Activated naive CD4-positive, alpha-beta T cell treated with anti-CD3 and anti-CD28 coated beads, Interleukin-2, amount 50 U/mL, for 72 hours (primary cell): ENCODE measurements at regions not wholly inside any gene's neighbourhood (a gene's known extent, or its start where the extent isn't known, plus 50 kb on each side); places are given as distances from the start of the nearest gene placed in this dataset.

Experiments used
- ATAC-seq, 2 donors: fragments of 150-1000 bp; cut with Tn5 transposase; 2 replicates each; pipeline ENCODE4 v1.10.0; 2021; ENCODE audit warnings: mild to moderate bottlenecking in 2 of 2, moderate library complexity in 2 of 2
- DNase-seq, 2 donors: peaks; one replicate each; pipeline ENCODE4 v3.0.0; 2021 to 2022; ENCODE audit warnings: low spot score in 2 of 2
- H3K27ac Mint-ChIP-seq, 2 donors: one replicate each; pipeline ENCODE4 v1.8.0; 2022; ENCODE audit warnings: mild to moderate bottlenecking in 2 of 2, mixed read lengths in 2 of 2
- H3K36me3 Mint-ChIP-seq, 2 donors: one replicate each; pipeline ENCODE4 v1.8.0; 2022; ENCODE audit warnings: mixed read lengths in 2 of 2
- H3K9me3 Mint-ChIP-seq, 2 donors: one replicate each; pipeline ENCODE4 v1.8.0; 2022; ENCODE audit warnings: mixed read lengths in 2 of 2

- no peak for ATAC-seq
- H3K27ac Mint-ChIP-seq, result no peak overlapping the region
- H3K9me3 Mint-ChIP-seq, result peaks cover 4 to 10% of the 10 kb centered on the region in 2 donors
- H3K36me3 Mint-ChIP-seq, result peaks cover 0 to 8% of the 10 kb centered on the region in 2 donors
- DNase-seq, result no peak
Observed at GRCh38 chr2:34373586-34374233, 774.6 kb upstream of the FAM98A start.

- H3K9me3 Mint-ChIP-seq, result peaks cover 4 to 10% of the 10 kb centered on the region in 2 donors
- H3K36me3 Mint-ChIP-seq, result peaks cover 0 to 8% of the 10 kb centered on the region in 2 donors
- ATAC-seq (no peak), DNase-seq (no peak)
- no peak overlapping the region for H3K27ac Mint-ChIP-seq
Observed at GRCh38 chr2:34372967-34373366, 773.9 kb upstream of the FAM98A start.

GRCh38 chr2:34371711-34372110, 772.6 kb upstream of the FAM98A start:
- peaks cover 0 to 1% of the 10 kb centered on the region in 2 donors for H3K36me3 Mint-ChIP-seq
- DNase-seq (no peak), ATAC-seq (no peak)
- peaks cover 0 to 3% of the 10 kb centered on the region in 2 donors for H3K9me3 Mint-ChIP-seq
- no peak overlapping the region for H3K27ac Mint-ChIP-seq

- no peak for DNase-seq
- H3K9me3 Mint-ChIP-seq, result no peaks in the 10 kb centered on the region
- no peaks in the 10 kb centered on the region for H3K36me3 Mint-ChIP-seq
- H3K27ac Mint-ChIP-seq, result no peak overlapping the region
- no peak for ATAC-seq
Observed at GRCh38 chr2:34368304-34368703, 769.2 kb upstream of the FAM98A start.

GRCh38 chr2:34365932-34366331, 766.8 kb upstream of the FAM98A start:
- Mint-ChIP-seq H3K27ac (no peak overlapping the region), H3K9me3 (no peaks in the 10 kb centered on the region), H3K36me3 (no peaks in the 10 kb centered on the region)
- no peak for DNase-seq
- no peak for ATAC-seq

- H3K9me3 Mint-ChIP-seq, result peaks cover 0 to 1% of the 10 kb centered on the region in 2 donors
- H3K36me3 Mint-ChIP-seq, result no peaks in the 10 kb centered on the region
- DNase-seq (no peak), ATAC-seq (no peak)
- H3K27ac Mint-ChIP-seq, result no peak overlapping the region
Observed at GRCh38 chr2:34365512-34365911, 766.4 kb upstream of the FAM98A start.

- Mint-ChIP-seq H3K27ac (no peak overlapping the region), H3K36me3 (no peaks in the 10 kb centered on the region), H3K9me3 (peaks cover 4 to 9% of the 10 kb centered on the region in 2 donors)
- ATAC-seq (no peak), DNase-seq (no peak)
Observed at GRCh38 chr2:34353509-34354113, 754.5 kb upstream of the FAM98A start.

GRCh38 chr2:34349527-34349926, 750.4 kb upstream of the FAM98A start:
- no peak for DNase-seq
- H3K27ac Mint-ChIP-seq, result no peak overlapping the region
- peaks cover 2 to 11% of the 10 kb centered on the region in 2 donors for H3K9me3 Mint-ChIP-seq
- H3K36me3 Mint-ChIP-seq, result no peaks in the 10 kb centered on the region
- no peak for ATAC-seq

- no peak overlapping the region for H3K27ac Mint-ChIP-seq
- DNase-seq (no peak), ATAC-seq (no peak)
- no peaks in the 10 kb centered on the region for H3K36me3 Mint-ChIP-seq
- H3K9me3 Mint-ChIP-seq, result peaks cover 7 to 14% of the 10 kb centered on the region in 2 donors
Observed at GRCh38 chr2:34345030-34345429, 745.9 kb upstream of the FAM98A start.

- ATAC-seq (no peak), DNase-seq (no peak)
- no peak overlapping the region for H3K27ac Mint-ChIP-seq
- H3K36me3 Mint-ChIP-seq, result no peaks in the 10 kb centered on the region
- H3K9me3 Mint-ChIP-seq, result peaks cover 9 to 13% of the 10 kb centered on the region in 2 donors
Observed at GRCh38 chr2:34340307-34340706, 741.2 kb upstream of the FAM98A start.

- Mint-ChIP-seq H3K36me3 (no peaks in the 10 kb centered on the region), H3K27ac (no peak overlapping the region), H3K9me3 (peaks cover 9 to 11% of the 10 kb centered on the region in 2 donors)
- no peak for ATAC-seq
- no peak for DNase-seq
Observed at GRCh38 chr2:34337735-34338134, 738.6 kb upstream of the FAM98A start.

- no peak for ATAC-seq
- Mint-ChIP-seq H3K27ac (no peak overlapping the region), H3K9me3 (peaks cover 7 to 13% of the 10 kb centered on the region in 2 donors), H3K36me3 (no peaks in the 10 kb centered on the region)
- no peak for DNase-seq
Observed at GRCh38 chr2:34332813-34333212, 733.7 kb upstream of the FAM98A start.

GRCh38 chr2:34320056-34320455, 721.0 kb upstream of the FAM98A start:
- ATAC-seq (no peak), DNase-seq (no peak)
- Mint-ChIP-seq H3K27ac (no peak overlapping the region), H3K36me3 (no peaks in the 10 kb centered on the region), H3K9me3 (peaks cover 5 to 8% of the 10 kb centered on the region in 2 donors)

- Mint-ChIP-seq H3K36me3 (no peaks in the 10 kb centered on the region), H3K9me3 (peaks cover 4 to 5% of the 10 kb centered on the region in 2 donors), H3K27ac (no peak overlapping the region)
- no peak for ATAC-seq
- no peak for DNase-seq
Observed at GRCh38 chr2:34317797-34318196, 718.7 kb upstream of the FAM98A start.

GRCh38 chr2:34316788-34317187, 717.7 kb upstream of the FAM98A start:
- H3K36me3 Mint-ChIP-seq, result no peaks in the 10 kb centered on the region
- no peak for ATAC-seq
- DNase-seq, result no peak
- H3K27ac Mint-ChIP-seq, result no peak overlapping the region
- peaks cover 12% of the 10 kb centered on the region in 2 donors for H3K9me3 Mint-ChIP-seq

- no peak overlapping the region for H3K27ac Mint-ChIP-seq
- no peaks in the 10 kb centered on the region for H3K36me3 Mint-ChIP-seq
- no peak for DNase-seq
- peaks cover 7 to 16% of the 10 kb centered on the region in 2 donors for H3K9me3 Mint-ChIP-seq
- ATAC-seq, result no peak
Observed at GRCh38 chr2:34311816-34312215, 712.7 kb upstream of the FAM98A start.

- H3K36me3 Mint-ChIP-seq, result no peaks in the 10 kb centered on the region
- H3K27ac Mint-ChIP-seq, result no peak overlapping the region
- peak in 1 of 2 donors; percentile 74 for ATAC-seq
- H3K9me3 Mint-ChIP-seq, result peaks cover 7 to 16% of the 10 kb centered on the region in 2 donors
- DNase-seq, result no peak
Observed at GRCh38 chr2:34308140-34308539, 709.0 kb upstream of the FAM98A start.

- peaks cover 6 to 15% of the 10 kb centered on the region in 2 donors for H3K9me3 Mint-ChIP-seq
- no peak for DNase-seq
- H3K27ac Mint-ChIP-seq, result no peak overlapping the region
Observed at GRCh38 chr2:34307636-34308035, 708.5 kb upstream of the FAM98A start.

More at GRCh38 chr2:34307636-34308035, 708.5 kb upstream of the FAM98A start:
- ATAC-seq, result no peak
- H3K36me3 Mint-ChIP-seq, result no peaks in the 10 kb centered on the region
